ENCODE measurements at regions not wholly inside any gene's neighbourhood (a gene's known extent, or its start where the extent isn't known, plus 50 kb on each side); places are given as distances from the start of the nearest gene placed in this dataset.

DNA sequence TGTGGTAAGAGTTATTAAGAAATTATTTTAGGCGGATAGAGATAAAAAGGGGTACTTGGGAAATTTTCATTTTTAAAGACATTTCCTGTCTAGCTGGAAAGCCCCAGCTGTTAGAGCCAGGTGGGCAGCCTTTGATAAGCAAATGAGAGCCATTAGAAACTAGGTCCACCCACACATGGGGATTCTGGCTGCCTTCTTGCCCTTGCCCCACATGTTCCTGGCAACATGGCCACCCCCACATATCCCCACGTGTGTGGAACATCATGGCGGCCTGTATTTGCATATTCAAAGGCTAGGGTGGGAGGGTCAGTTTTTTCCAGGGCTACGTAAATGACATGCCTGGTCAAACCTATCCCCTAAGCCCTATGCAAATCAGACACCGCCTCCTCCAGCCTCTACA lies 1382.1 kb downstream of the AACS start:
- TF ChIP-seq TAF1 (IDR thresholded peaks at IDR 0.05; ENCODE audit: low read depth) = no peak
- TF ChIP-seq YY1 (IDR thresholded peaks at IDR 0.05; ENCODE audit: low read depth) = no peak
- TF ChIP-seq EGR1 (IDR thresholded peaks at IDR 0.05) = no peak
- no peak for TF ChIP-seq REST (IDR thresholded peaks at IDR 0.05; ENCODE audit: low read depth)
- TF ChIP-seq RAD21 (IDR thresholded peaks at IDR 0.05; ENCODE audit: low read depth) = no peak
